K562 (cell line): ENCODE measurements at regions not wholly inside any gene's neighbourhood (a gene's known extent, or its start where the extent isn't known, plus 50 kb on each side); places are given as distances from the start of the nearest gene placed in this dataset.

Experiments
- ATAC-seq: fragments of 200-7000 bp; cut with Tn5 transposase; 3 replicates; pipeline ENCODE4 v1.9.1; 2020; ENCODE audit warnings: moderate library complexity
- BruUV-seq: library from RNA; stranded (reverse); fragments of 400-500 nt; replicated peaks from 2 replicates; lab custom pipeline; 2021; lab: Mats Ljungman, UMichigan
- CTCF ChIA-PET: fragments of 300-600 bp; formaldehyde crosslinking; extraction: SDS; loops from one replicate; lab custom pipeline; 2021; ENCODE audit warnings: low intra/inter-chr PET ratio; lab: Yijun Ruan, JAX
- POLR2A ChIA-PET: fragments of 300-600, 350-650 bp; sonication (Branson Sonifier 250); formaldehyde crosslinking; extraction: SDS; loops from one replicate; lab custom pipeline; 2021; ENCODE audit warnings: antibody characterized with exemption, inconsistent platforms; lab: Yijun Ruan, JAX
- DNase-seq, 4 experiments: peaks; one replicate each; pipeline versions ENCODE4 v3.0.0 to v3.0.0-alpha.2; 2011 to 2018; ENCODE audit warnings: low spot score in 3 of 4, mixed read lengths in 3 of 4; ENCODE audit errors: extremely low read depth in 1 of 4
- FAIRE-seq: peaks from 2 replicates; lab custom pipeline; 2011; peaks lifted over from hg19 to GRCh38; lab: Jason Lieb, UNC
- H2AFZ ChIP-seq: 2 replicates; pipeline ENCODE4 v1.6.0; 2011; ENCODE audit warnings: low read depth, low read length, control low read depth, inconsistent platforms
- H3K27ac ChIP-seq: fragments of 200-600 bp; 3 replicates; pipeline ENCODE4 v1.8.0; 2011; ENCODE audit warnings: low read depth, mild to moderate bottlenecking, control low read depth, inconsistent platforms, low read length, moderate library complexity, mixed read lengths; ENCODE audit errors: extremely low read depth
- H3K27me3 ChIP-seq, 2 experiments: fragments of 300-600 bp in 1 of 2; 2 replicates in 1 of 2; 3 replicates in 1 of 2; pipeline versions ENCODE4 v1.6.0 to v1.8.0; 2011; ENCODE audit warnings: inconsistent platforms in 2 of 2, low read length in 2 of 2, mild to moderate bottlenecking in 1 of 2, mixed read lengths in 1 of 2, moderate library complexity in 1 of 2; ENCODE audit not compliant: control insufficient read depth in 2 of 2, insufficient read depth in 2 of 2
- H3K36me3 ChIP-seq: fragments of 300-600 bp; 3 replicates; pipeline ENCODE4 v1.8.0; 2011; ENCODE audit warnings: mild to moderate bottlenecking, low read length, inconsistent platforms; ENCODE audit not compliant: control insufficient read depth, insufficient read depth
- H3K4me1 ChIP-seq, 2 experiments: fragments of 200-600 bp in 1 of 2; replicated peaks in 1 of 2; 2 replicates in 1 of 2; 3 replicates in 1 of 2; pipeline versions ENCODE4 v1.5.1 to v1.8.0; 2011; ENCODE audit warnings: inconsistent platforms in 2 of 2, low read length in 2 of 2, mild to moderate bottlenecking in 1 of 2, mixed read lengths in 1 of 2, moderate library complexity in 1 of 2; ENCODE audit not compliant: control insufficient read depth in 2 of 2, insufficient read depth in 2 of 2
- H3K4me2 ChIP-seq: 2 replicates; pipeline ENCODE4 v1.6.1; 2011; ENCODE audit warnings: low read length, control low read depth, inconsistent platforms, mixed read lengths; ENCODE audit not compliant: insufficient read depth
- H3K4me3 ChIP-seq: fragments of 200-600 bp; sonication (generic), shearing (Covaris generic); 2 replicates; pipeline ENCODE4 v1.5.1; 2016; ENCODE audit warnings: control low read depth, inconsistent platforms
- H3K79me2 ChIP-seq: fragments of 200-600 bp; 3 replicates; pipeline ENCODE4 v1.8.0; 2011; ENCODE audit warnings: low read length, inconsistent platforms; ENCODE audit not compliant: control insufficient read depth, insufficient read depth
- H3K9ac ChIP-seq, 2 experiments: 2 replicates each; pipeline versions ENCODE4 v1.6.0 to v1.6.1; 2011; ENCODE audit warnings: low read depth in 2 of 2, low read length in 2 of 2, control low read depth in 1 of 2, inconsistent platforms in 1 of 2, mild to moderate bottlenecking in 1 of 2, mixed read lengths in 1 of 2; ENCODE audit not compliant: insufficient read depth in 1 of 2
- H3K9me1 ChIP-seq: one replicate; pipeline ENCODE4 v1.6.0; 2011; ENCODE audit warnings: inconsistent platforms, mild to moderate bottlenecking, low read length, moderate library complexity; ENCODE audit not compliant: control insufficient read depth, insufficient read depth
- H3K9me3 ChIP-seq: replicated peaks from 2 replicates; pipeline ENCODE4 v1.5.1; 2011; ENCODE audit warnings: low read depth, low read length, inconsistent platforms; ENCODE audit not compliant: control insufficient read depth, insufficient read depth
- H4K20me1 ChIP-seq: replicated peaks from 2 replicates; pipeline ENCODE4 v1.6.1; 2011; ENCODE audit warnings: low read length, inconsistent platforms, mixed read lengths; ENCODE audit not compliant: control insufficient read depth, insufficient read depth
- BRF2 ChIP-seq: IDR thresholded peaks from 3 replicates; pipeline ENCODE4 v1.6.1; 2011; ENCODE audit warnings: borderline replicate concordance, mild to moderate bottlenecking; ENCODE audit not compliant: insufficient read length, insufficient read depth
- C11orf30 ChIP-seq: fragments of 450-650 bp; IDR thresholded peaks from 2 replicates; pipeline ENCODE4 v1.6.1; 2016; ENCODE audit warnings: low read depth, mild to moderate bottlenecking
- POLR2G ChIP-seq: fragments of 200-400 bp; formaldehyde crosslinking; IDR thresholded peaks from 2 replicates; pipeline ENCODE4 v1.6.1; 2017; ENCODE audit warnings: low read depth, mild to moderate bottlenecking, antibody characterized with exemption, low read length, moderate library complexity
- WGBS: fragments of 100-300 bp; shearing (Covaris generic); methylation state at CpG from one replicate; pipeline ENCODE4 v1.1.6; 2016; ENCODE audit warnings: low coverage, mixed read lengths; ENCODE audit not compliant: insufficient coverage; ENCODE audit errors: missing lambda C conversion rate; 5-methylcytosine and 5-hydroxymethylcytosine counted together
- in situ Hi-C: fragments of 300-500 bp; cut with MboI; formaldehyde crosslinking; loops from 4 replicates; pipeline ENCODE4 v1.15.0; 2018; ENCODE audit warnings: inconsistent platforms, mixed read lengths
- intact Hi-C: fragments of 100-400 bp; cut with micrococcal nuclease; formaldehyde crosslinking; loops from 2 replicates; pipeline ENCODE4 v1.14.2; 2022
- TF ChIP-seq, protein P1 (sequence below): sonication (generic); formaldehyde crosslinking; IDR thresholded peaks from 2 replicates; pipeline ENCODE4 v1.8.0; 2022; ENCODE audit warnings: mild to moderate bottlenecking, low read depth, missing genetic modification reagents

DNA sequence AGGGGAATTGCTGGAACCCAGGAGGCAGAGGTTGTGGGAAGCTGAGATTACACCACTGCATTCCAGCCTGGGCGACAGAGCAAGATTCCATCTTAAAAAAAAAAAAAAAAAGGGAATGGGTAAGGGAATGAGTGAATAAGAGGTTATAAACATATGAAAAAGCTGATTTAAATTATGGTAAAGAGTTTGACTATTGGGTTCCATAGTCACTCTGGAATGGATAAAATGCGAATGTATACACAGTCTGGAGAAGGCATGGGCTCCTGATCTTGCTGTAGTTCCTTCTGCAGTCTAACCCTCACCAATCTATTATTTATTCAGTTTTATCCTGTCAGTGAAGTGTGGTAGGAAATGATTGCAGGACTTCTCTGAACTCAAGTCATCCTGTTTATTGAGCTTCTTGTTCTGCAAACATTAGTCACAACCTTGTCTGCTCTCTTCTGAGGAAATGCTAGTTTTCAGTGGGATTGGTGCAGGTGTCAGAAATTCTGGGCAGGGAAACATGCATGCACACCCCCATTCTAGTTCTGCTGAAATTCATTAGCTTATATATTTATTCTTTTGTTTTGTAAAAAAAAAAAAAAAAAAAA is 190.9 kb upstream of the CFAP20DC start:
- ATAC-seq (no peak), DNase-seq (no peak), FAIRE-seq (no peak)
- no TSS peak for BruUV-seq
- WGBS, result 0% methylated on average over 1 of the region's 2 CpGs
- H3K79me2 ChIP-seq, result no peaks in the 10 kb centered on the region
- no peaks in the 10 kb centered on the region for H3K9me1 ChIP-seq
- no peaks in the 10 kb centered on the region for H3K9me3 ChIP-seq
- ChIA-PET POLR2A (no interaction called here), CTCF (no interaction called here)
- H3K36me3 ChIP-seq, result no peaks in the 10 kb centered on the region
- H3K4me1 ChIP-seq, result no peaks in the 10 kb centered on the region
- no peak overlapping the region for H3K27ac ChIP-seq
- no peak overlapping the region for H3K4me3 ChIP-seq
- no peak overlapping the region for H3K9ac ChIP-seq
- TF ChIP-seq C11orf30, result no peak
- TF ChIP-seq, protein P1, sequence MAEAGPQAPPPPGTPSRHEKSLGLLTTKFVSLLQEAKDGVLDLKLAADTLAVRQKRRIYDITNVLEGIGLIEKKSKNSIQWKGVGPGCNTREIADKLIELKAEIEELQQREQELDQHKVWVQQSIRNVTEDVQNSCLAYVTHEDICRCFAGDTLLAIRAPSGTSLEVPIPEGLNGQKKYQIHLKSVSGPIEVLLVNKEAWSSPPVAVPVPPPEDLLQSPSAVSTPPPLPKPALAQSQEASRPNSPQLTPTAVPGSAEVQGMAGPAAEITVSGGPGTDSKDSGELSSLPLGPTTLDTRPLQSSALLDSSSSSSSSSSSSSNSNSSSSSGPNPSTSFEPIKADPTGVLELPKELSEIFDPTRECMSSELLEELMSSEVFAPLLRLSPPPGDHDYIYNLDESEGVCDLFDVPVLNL, result no peak
- no peak for TF ChIP-seq POLR2G
- no peak for TF ChIP-seq BRF2
- H3K4me2 ChIP-seq, result no peak overlapping the region
- no peaks in the 10 kb centered on the region for H4K20me1 ChIP-seq
- intact Hi-C loops, result no loop called here
- in situ Hi-C loops, result no loop called here
- H2AFZ ChIP-seq, result no peak overlapping the region
- no peaks in the 10 kb centered on the region; a peak in 1 of 5 replicates for H3K27me3 ChIP-seq
